GM12878 (cell line): ENCODE measurements at regions not wholly inside any gene's neighbourhood (a gene's known extent, or its start where the extent isn't known, plus 50 kb on each side); places are given as distances from the start of the nearest gene placed in this dataset.

Experiments used
- ATAC-seq: fragments of 200-7000 bp; cut with Tn5 transposase; 3 replicates; pipeline ENCODE4 v1.9.1; 2020; ENCODE audit warnings: mild to moderate bottlenecking, moderate library complexity
- BruUV-seq: library from RNA; stranded (reverse); fragments of 400-500 nt; replicated peaks from 2 replicates; lab custom pipeline; 2021; lab: Mats Ljungman, UMichigan
- CTCF ChIA-PET: fragments of 300-600 bp; sonication (Branson Sonifier 250); formaldehyde crosslinking; extraction: SDS; loops from one replicate; lab custom pipeline; 2021; ENCODE audit warnings: inconsistent platforms; lab: Yijun Ruan, JAX
- POLR2A ChIA-PET: fragments of 350-600 bp; formaldehyde crosslinking; extraction: SDS; loops from one replicate; lab custom pipeline; 2021; ENCODE audit warnings: inconsistent platforms; lab: Charles Lee
- RAD21 ChIA-PET: fragments of 300-600 bp; sonication (Branson Sonifier 250); formaldehyde crosslinking; loops from one replicate; lab custom pipeline; 2023; ENCODE audit warnings: antibody characterized with exemption; ENCODE audit not compliant: unreplicated experiment; lab: Charles Lee
- SMC1A ChIA-PET: fragments of 300-600 bp; sonication (Branson Sonifier 250); formaldehyde crosslinking; loops from one replicate; lab custom pipeline; 2023; ENCODE audit not compliant: unreplicated experiment, uncharacterized antibody; lab: Charles Lee
- DNase-seq: peaks from one replicate; pipeline ENCODE4 v3.0.0-alpha.2; 2011; ENCODE audit warnings: low read depth, low spot score
- FAIRE-seq: peaks from 3 replicates; lab custom pipeline; 2011; peaks lifted over from hg19 to GRCh38; lab: Jason Lieb, UNC
- H2AFZ ChIP-seq: 2 replicates; pipeline ENCODE4 v1.6.0; 2011; ENCODE audit warnings: low read depth, low read length, control low read depth; ENCODE audit not compliant: control insufficient read depth
- H3K27ac ChIP-seq: 2 replicates; pipeline ENCODE4 v1.5.1; 2011; ENCODE audit warnings: control low read depth; ENCODE audit not compliant: control insufficient read depth, insufficient read depth
- H3K27me3 ChIP-seq, 2 experiments: replicated peaks in 1 of 2; 2 replicates each; pipeline versions ENCODE4 v1.6.0 to v1.6.1; 2011; ENCODE audit warnings: low read length in 1 of 2; ENCODE audit not compliant: control insufficient read depth in 2 of 2, insufficient read depth in 2 of 2
- H3K36me3 ChIP-seq, 2 experiments: 2 replicates each; pipeline ENCODE4 v1.5.1; 2011; ENCODE audit warnings: low read length in 1 of 2; ENCODE audit not compliant: control insufficient read depth in 2 of 2, insufficient read depth in 2 of 2
- H3K4me1 ChIP-seq: 2 replicates; pipeline ENCODE4 v1.6.1; 2011; ENCODE audit warnings: mild to moderate bottlenecking, low read length, moderate library complexity, mixed read lengths; ENCODE audit not compliant: control insufficient read depth, insufficient read depth
- H3K4me2 ChIP-seq: 2 replicates; pipeline ENCODE4 v1.6.0; 2011; ENCODE audit warnings: control low read depth; ENCODE audit not compliant: control insufficient read depth, insufficient read depth
- H3K4me3 ChIP-seq: fragments of 200-600 bp; sonication (generic); 2 replicates; pipeline ENCODE4 v1.5.1; 2016
- H3K79me2 ChIP-seq: 2 replicates; pipeline ENCODE4 v1.6.0; 2011; ENCODE audit warnings: low read length; ENCODE audit not compliant: control insufficient read depth, insufficient read depth
- H3K9ac ChIP-seq: 2 replicates; pipeline ENCODE4 v1.8.0; 2011; ENCODE audit warnings: low read length, control low read depth, mixed read lengths; ENCODE audit not compliant: control insufficient read depth, insufficient read depth
- H3K9me3 ChIP-seq: replicated peaks from 3 replicates; pipeline ENCODE4 v1.5.1; 2011; ENCODE audit warnings: mild to moderate bottlenecking, low read length; ENCODE audit not compliant: control insufficient read depth, insufficient read depth
- H4K20me1 ChIP-seq: 2 replicates; pipeline ENCODE4 v1.6.0; 2011; ENCODE audit not compliant: control insufficient read depth, insufficient read depth
- ASH2L ChIP-seq: fragments of 300-600, 200-600 bp; sonication (generic); IDR thresholded peaks from 2 replicates; pipeline ENCODE4 v1.6.1; 2017; ENCODE audit warnings: low read depth, mild to moderate bottlenecking, borderline replicate concordance
- ATF3 ChIP-seq: IDR thresholded peaks from 2 replicates; pipeline ENCODE4 v1.6.1; 2011; ENCODE audit warnings: low read depth, mild to moderate bottlenecking, low read length, moderate library complexity, borderline replicate concordance; ENCODE audit errors: extremely low read depth
- BCLAF1 ChIP-seq: fragments of 450-650 bp; IDR thresholded peaks from 2 replicates; pipeline ENCODE4 v1.6.1; 2017; ENCODE audit warnings: antibody characterized with exemption, mild to moderate bottlenecking, moderate library complexity
- CEBPB ChIP-seq, 2 experiments: fragments of 150-350 bp in 1 of 2; IDR thresholded peaks; 2 replicates each; pipeline ENCODE4 v1.6.1; 2012 to 2014; ENCODE audit warnings: low read depth in 2 of 2, low read length in 2 of 2, borderline replicate concordance in 1 of 2, inconsistent platforms in 1 of 2
- IRF4 ChIP-seq: IDR thresholded peaks from 2 replicates; pipeline ENCODE4 v1.6.1; 2011; ENCODE audit warnings: low read depth, low read length
- MEF2A ChIP-seq: IDR thresholded peaks from 2 replicates; pipeline ENCODE4 v1.6.1; 2011; ENCODE audit warnings: low read depth, mild to moderate bottlenecking, low read length, moderate library complexity; ENCODE audit not compliant: insufficient read depth
- MYC ChIP-seq: IDR thresholded peaks from 2 replicates; pipeline ENCODE4 v1.6.1; 2011; ENCODE audit warnings: mild to moderate bottlenecking, low read length, moderate library complexity, inconsistent platforms; ENCODE audit not compliant: insufficient read depth, insufficient replicate concordance, insufficient read length, severe bottlenecking
- NR2C1 ChIP-seq: fragments of 450-650 bp; IDR thresholded peaks from 2 replicates; pipeline ENCODE4 v1.6.1; 2017; ENCODE audit warnings: antibody characterized with exemption, mild to moderate bottlenecking, moderate library complexity
- NR2C2 ChIP-seq: IDR thresholded peaks from 2 replicates; pipeline ENCODE4 v1.6.1; 2011; ENCODE audit warnings: borderline replicate concordance, low read depth; ENCODE audit not compliant: control insufficient read depth, insufficient read length
- REST ChIP-seq: IDR thresholded peaks from 2 replicates; pipeline ENCODE4 v1.6.1; 2012; ENCODE audit warnings: mild to moderate bottlenecking, low read depth, low read length
- RFX5 ChIP-seq: IDR thresholded peaks from 2 replicates; pipeline ENCODE4 v1.6.1; 2011; ENCODE audit warnings: low read depth, low read length, improper control_type of control experiment
- SREBF1 ChIP-seq: IDR thresholded peaks from 2 replicates; pipeline ENCODE4 v1.6.1; 2012; ENCODE audit warnings: mild to moderate bottlenecking, low read length
- STAT1 ChIP-seq: fragments of 450-650 bp; conservative IDR thresholded peaks from 2 replicates; pipeline ENCODE4 v1.6.1; 2014; ENCODE audit warnings: antibody characterized with exemption, mild to moderate bottlenecking
- ZNF217 ChIP-seq: fragments of 450-650 bp; IDR thresholded peaks from 2 replicates; pipeline ENCODE4 v1.6.1; 2017; ENCODE audit warnings: antibody characterized with exemption, mild to moderate bottlenecking
- ZZZ3 ChIP-seq: IDR thresholded peaks from 2 replicates; pipeline ENCODE4 v1.6.1; 2011; ENCODE audit warnings: low read depth; ENCODE audit not compliant: control insufficient read depth, insufficient read length
- WGBS: methylation state at CpG from one replicate; pipeline ENCODE4 v1.1.6; 2016; ENCODE audit warnings: low lambda C conversion rate; ENCODE audit not compliant: insufficient replicate concordance, insufficient coverage; ENCODE audit errors: missing lambda C conversion rate; 5-methylcytosine and 5-hydroxymethylcytosine counted together
- in situ Hi-C: fragments of 300-500 bp; cut with MboI; formaldehyde crosslinking; loops from 9 replicates; pipeline ENCODE4 v1.14.3; 2018; ENCODE audit warnings: mixed read lengths
- intact Hi-C: fragments of 100-400 bp; cut with micrococcal nuclease; formaldehyde crosslinking; loops from one replicate; pipeline ENCODE4 v1.14.2; 2022; ENCODE audit not compliant: unreplicated experiment

GRCh38 chr1:188277771-188278170 is 1449.0 kb downstream of the PLA2G4A start (continued):
- TF ChIP-seq REST = no peak
- no peak for TF ChIP-seq BCLAF1
- no peak for TF ChIP-seq NR2C1
- no peak for TF ChIP-seq STAT1

GRCh38 chr1:188281921-188282320 is 1453.2 kb downstream of the PLA2G4A start:
- RAD21 ChIA-PET = no interaction called here
- Histone ChIP-seq H3K79me2 (no peaks in the 10 kb centered on the region), H2AFZ (no peak overlapping the region), H4K20me1 (no peaks in the 10 kb centered on the region), H3K4me3 (no peak overlapping the region), H3K27ac (no peak overlapping the region), H3K4me2 (no peak overlapping the region), H3K9ac (no peak overlapping the region), H3K27me3 (no peaks in the 10 kb centered on the region), H3K36me3 (no peaks in the 10 kb centered on the region), H3K4me1 (no peaks in the 10 kb centered on the region), H3K9me3 (no peaks in the 10 kb centered on the region)
- in situ Hi-C loops = no loop called here
- CTCF ChIA-PET = no interaction called here
- DNase-seq (no peak), ATAC-seq (no peak), FAIRE-seq (no peak)
- SMC1A ChIA-PET = no interaction called here
- WGBS = 0% methylated on average over 3 of the region's 3 CpGs
- BruUV-seq = no TSS peak
- POLR2A ChIA-PET = no interaction called here
- intact Hi-C loops = no loop called here
- no peak for TF ChIP-seq MEF2A
- no peak for TF ChIP-seq ZNF217
- TF ChIP-seq ZZZ3 = no peak
- TF ChIP-seq RFX5 = no peak
- TF ChIP-seq CEBPB (IDR thresholded peaks at IDR 0.05; ENCODE audit: borderline replicate concordance in 1 of 2, low read depth in 2 of 2, low read length in 2 of 2) = no peak
- no peak for TF ChIP-seq MYC
- TF ChIP-seq ATF3 = no peak
- TF ChIP-seq IRF4 = no peak
- TF ChIP-seq ASH2L = no peak
- TF ChIP-seq SREBF1 = no peak
- TF ChIP-seq NR2C1 = no peak
- TF ChIP-seq NR2C2 = no peak
